ENCODE measurements at regions not wholly inside any gene's neighbourhood (a gene's known extent, or its start where the extent isn't known, plus 50 kb on each side); places are given as distances from the start of the nearest gene placed in this dataset.

- TF ChIP-seq POLR2AphosphoS5 (IDR thresholded peaks at IDR 0.05) (no peak), TAF1 (IDR thresholded peaks at IDR 0.05; ENCODE audit: low read depth) (no peak), EZH2 (IDR thresholded peaks at IDR 0.05; ENCODE audit: borderline replicate concordance, insufficient read depth, low read length, poor library complexity, severe bottlenecking) (no peak), CTCF (IDR thresholded peaks at IDR 0.05; ENCODE audit: poor library complexity, severe bottlenecking) (no peak)
Measured at GRCh38 chr6:17043148-17043522, 58.7 kb upstream of the STMND1 start.
